Ovary (tissue), 3 donors: ENCODE measurements at regions not wholly inside any gene's neighbourhood (a gene's known extent, or its start where the extent isn't known, plus 50 kb on each side); places are given as distances from the start of the nearest gene placed in this dataset.

Experiments
- POLR2A ChIP-seq: fragments of 450-650 bp; IDR thresholded peaks from one replicate; pipeline ENCODE4 v1.6.1; 2017; ENCODE audit warnings: antibody characterized with exemption, mild to moderate bottlenecking, moderate library complexity
- TF ChIP-seq, protein P1 (sequence below), 3 donors: fragments of 450-650 bp in 2 of 3; fragments of 200-600 bp in 1 of 3; IDR thresholded peaks; one replicate each; pipeline versions ENCODE4 v1.5.1 to v1.8.0; 2016 to 2022; ENCODE audit warnings: antibody characterized with exemption in 3 of 3, mild to moderate bottlenecking in 1 of 3
- donor health status: DM: no; HTN: no; CAD: no.

DNA sequence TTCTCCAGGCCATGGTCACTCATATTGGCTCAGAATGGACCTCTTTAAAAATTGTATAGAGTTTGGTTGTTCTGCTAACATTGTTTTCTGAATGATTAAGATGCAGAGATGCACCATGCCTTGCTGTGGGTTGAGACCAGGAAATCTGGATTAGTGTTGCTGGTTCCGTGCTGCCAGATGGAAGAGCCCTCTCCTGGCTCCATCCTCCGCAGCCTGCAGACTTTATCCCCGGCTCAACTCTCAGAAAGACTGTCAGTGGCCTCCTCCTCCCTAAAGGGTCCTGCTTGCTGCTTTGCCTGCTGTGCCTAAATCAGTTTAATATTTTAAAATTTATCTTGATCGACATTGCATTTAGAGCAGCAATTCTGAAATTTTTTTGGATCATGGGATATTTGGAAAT, 196.7 kb downstream of the TENT4A start:
- TF ChIP-seq POLR2A = no peak
- TF ChIP-seq, protein P1, sequence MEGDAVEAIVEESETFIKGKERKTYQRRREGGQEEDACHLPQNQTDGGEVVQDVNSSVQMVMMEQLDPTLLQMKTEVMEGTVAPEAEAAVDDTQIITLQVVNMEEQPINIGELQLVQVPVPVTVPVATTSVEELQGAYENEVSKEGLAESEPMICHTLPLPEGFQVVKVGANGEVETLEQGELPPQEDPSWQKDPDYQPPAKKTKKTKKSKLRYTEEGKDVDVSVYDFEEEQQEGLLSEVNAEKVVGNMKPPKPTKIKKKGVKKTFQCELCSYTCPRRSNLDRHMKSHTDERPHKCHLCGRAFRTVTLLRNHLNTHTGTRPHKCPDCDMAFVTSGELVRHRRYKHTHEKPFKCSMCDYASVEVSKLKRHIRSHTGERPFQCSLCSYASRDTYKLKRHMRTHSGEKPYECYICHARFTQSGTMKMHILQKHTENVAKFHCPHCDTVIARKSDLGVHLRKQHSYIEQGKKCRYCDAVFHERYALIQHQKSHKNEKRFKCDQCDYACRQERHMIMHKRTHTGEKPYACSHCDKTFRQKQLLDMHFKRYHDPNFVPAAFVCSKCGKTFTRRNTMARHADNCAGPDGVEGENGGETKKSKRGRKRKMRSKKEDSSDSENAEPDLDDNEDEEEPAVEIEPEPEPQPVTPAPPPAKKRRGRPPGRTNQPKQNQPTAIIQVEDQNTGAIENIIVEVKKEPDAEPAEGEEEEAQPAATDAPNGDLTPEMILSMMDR (IDR thresholded peaks at IDR 0.05) = no peak
